ENCODE measurements at regions not wholly inside any gene's neighbourhood (a gene's known extent, or its start where the extent isn't known, plus 50 kb on each side); places are given as distances from the start of the nearest gene placed in this dataset.

DNA sequence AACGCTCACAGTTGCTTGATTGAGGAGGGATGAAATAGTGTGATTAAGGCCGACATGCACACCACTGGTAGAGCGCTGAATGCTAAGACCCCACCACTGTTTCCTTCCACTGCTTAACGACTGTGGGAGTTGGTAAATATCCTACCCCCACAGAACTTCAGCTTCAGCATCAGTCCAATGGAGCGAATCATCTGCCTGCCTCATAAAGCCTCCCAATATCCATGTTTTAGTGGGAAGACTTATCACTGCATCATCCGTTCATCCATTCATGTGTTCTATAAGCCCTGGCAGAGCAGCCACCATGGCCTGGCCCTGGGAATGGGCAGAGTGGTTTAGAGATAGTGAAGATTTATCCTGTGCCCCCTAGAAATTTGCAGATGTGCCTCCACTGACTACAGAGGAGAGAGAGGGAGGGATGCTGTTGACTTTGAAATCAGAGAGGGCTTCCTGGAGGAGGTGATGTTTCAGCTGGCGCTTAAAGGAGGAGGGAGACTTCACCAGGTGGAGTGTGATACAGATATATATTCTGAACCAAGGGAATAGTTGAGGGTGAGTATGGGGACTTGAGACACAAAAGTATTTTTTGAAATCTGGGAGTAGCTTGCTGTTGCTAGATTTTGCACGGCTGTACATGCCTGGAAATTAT, 71.9 kb upstream of the STX18 start:
- TF ChIP-seq, protein P1, sequence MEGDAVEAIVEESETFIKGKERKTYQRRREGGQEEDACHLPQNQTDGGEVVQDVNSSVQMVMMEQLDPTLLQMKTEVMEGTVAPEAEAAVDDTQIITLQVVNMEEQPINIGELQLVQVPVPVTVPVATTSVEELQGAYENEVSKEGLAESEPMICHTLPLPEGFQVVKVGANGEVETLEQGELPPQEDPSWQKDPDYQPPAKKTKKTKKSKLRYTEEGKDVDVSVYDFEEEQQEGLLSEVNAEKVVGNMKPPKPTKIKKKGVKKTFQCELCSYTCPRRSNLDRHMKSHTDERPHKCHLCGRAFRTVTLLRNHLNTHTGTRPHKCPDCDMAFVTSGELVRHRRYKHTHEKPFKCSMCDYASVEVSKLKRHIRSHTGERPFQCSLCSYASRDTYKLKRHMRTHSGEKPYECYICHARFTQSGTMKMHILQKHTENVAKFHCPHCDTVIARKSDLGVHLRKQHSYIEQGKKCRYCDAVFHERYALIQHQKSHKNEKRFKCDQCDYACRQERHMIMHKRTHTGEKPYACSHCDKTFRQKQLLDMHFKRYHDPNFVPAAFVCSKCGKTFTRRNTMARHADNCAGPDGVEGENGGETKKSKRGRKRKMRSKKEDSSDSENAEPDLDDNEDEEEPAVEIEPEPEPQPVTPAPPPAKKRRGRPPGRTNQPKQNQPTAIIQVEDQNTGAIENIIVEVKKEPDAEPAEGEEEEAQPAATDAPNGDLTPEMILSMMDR (IDR thresholded peaks at IDR 0.05; ENCODE audit: insufficient read depth, low read length, missing control alignments): no peak
- ChIA-PET CTCF (interaction anchor here (1.0 kb wide), 1 partner anchor 126 kb away, joined by 3 read pairs; no protein-coding TSS in a partner anchor), POLR2A (interaction anchor here (0.6 kb wide), 1 partner anchor 309 kb away, joined by 3 read pairs; no protein-coding TSS in a partner anchor)
- DNase-seq (ENCODE audit: low read depth, low spot score): no peak
- no peak overlapping the region for H3K4me3 ChIP-seq (ENCODE audit: low read depth, low read length)

DNA sequence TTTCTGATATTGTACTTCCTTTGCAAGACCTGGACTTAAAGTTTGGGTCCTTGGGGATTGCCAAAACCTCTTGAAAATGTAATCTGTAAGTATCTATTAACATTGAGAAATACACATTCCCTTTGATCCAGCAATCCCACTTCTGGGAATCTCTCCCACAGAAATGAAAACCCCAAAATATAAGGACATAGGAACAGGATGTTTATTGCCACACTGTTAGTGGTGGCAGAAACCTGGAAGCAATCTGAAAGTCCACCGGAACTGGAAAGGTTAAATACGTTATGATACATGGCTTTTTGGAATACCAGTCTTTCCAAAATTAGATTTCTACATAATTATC, 71.2 kb upstream of the STX18 start:
- ChIA-PET CTCF (no interaction called here), POLR2A (no interaction called here)
- H3K4me3 ChIP-seq (ENCODE audit: low read depth, low read length): no peak overlapping the region
- TF ChIP-seq, protein P1 (IDR thresholded peaks at IDR 0.05; ENCODE audit: insufficient read depth, low read length, missing control alignments): no peak
- no peak for DNase-seq (ENCODE audit: low read depth, low spot score)

DNA sequence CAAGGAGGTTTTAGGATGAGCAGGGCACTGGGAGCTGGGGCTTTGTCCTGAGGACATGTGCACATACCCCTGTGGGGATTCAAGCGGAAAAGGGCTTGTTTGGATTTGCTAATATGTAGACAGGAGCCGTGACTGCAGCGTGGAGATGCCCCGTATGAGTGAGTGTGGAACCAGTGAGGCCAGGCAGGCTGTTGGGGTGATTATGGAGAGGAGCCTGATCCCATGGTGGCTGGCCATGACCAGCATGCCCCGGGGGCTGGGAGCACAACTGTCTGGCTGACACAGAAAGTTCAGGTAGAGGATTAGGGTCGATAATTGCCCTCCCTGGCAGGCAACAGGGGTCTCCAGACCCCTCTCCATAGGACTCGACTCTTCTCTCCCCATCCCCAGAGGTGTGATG, 68.8 kb upstream of the STX18 start:
- ChIA-PET POLR2A (no interaction called here), CTCF (interaction anchor here (0.7 kb wide), 1 partner anchor 42 kb away, joined by 3 read pairs; no protein-coding TSS in a partner anchor)
- H3K4me3 ChIP-seq (ENCODE audit: low read depth, low read length): no peak overlapping the region
- no peak for DNase-seq (ENCODE audit: low read depth, low spot score)
- TF ChIP-seq, protein P1 (IDR thresholded peaks at IDR 0.05; ENCODE audit: insufficient read depth, low read length, missing control alignments): no peak

DNA sequence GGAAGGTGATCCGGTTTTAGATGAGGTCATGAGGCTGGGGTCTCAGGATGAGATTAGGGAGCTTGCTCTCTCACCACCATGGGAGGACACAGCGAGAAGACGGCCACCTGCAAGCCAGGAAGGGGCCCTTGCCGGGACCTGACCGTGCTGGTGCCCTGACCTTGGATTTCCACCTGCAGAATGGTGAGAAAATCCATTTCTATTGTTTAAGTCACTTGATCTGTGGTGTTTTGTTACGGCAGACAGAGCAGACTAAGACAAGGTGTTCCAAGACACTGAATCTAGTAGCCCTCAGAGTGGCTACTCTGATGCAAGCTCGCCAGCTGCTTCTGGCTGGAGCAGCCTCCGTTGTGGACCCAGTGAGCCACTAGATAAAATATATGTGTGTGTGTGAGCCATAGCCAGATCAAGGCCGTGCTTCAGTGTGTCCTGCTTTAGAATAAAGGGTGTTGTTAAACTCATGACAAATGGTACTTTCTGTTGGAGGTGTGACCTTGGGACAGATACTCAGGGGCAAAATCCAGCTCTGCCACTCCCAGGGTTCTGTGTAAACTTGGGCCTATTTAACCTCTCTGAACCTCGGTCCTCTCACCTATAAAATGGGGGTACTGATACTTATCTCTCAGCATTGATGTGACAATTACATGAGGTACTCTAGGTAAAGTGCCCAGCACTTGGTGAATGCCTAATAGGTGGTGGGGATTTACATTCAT, 67.9 kb upstream of the STX18 start:
- no peak overlapping the region for H3K4me3 ChIP-seq (ENCODE audit: low read depth, low read length)
- no peak for DNase-seq (ENCODE audit: low read depth, low spot score)
- TF ChIP-seq, protein P1 (IDR thresholded peaks at IDR 0.05; ENCODE audit: insufficient read depth, low read length, missing control alignments): no peak
- CTCF ChIA-PET: interaction anchor here (0.6 kb wide), 1 partner anchor 121 kb away, joined by 3 read pairs; no protein-coding TSS in a partner anchor
- POLR2A ChIA-PET: no interaction called here

DNA sequence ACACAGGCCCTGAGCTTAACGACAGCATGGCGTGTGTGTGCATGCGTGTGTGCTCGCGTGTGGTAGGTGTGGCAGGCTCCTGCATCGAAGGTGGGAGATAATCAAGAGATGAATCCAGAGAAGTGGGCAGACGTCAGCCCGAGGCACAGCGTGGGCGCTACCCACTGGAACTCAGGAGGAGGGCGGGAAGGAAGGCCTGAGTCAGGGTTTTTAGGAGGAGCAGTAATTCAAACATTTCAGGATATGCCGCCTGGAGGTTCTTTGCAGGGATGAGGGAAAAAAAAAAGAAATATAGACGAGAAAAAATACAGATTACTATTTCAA, 66.3 kb upstream of the STX18 start:
- CTCF ChIA-PET: no interaction called here
- POLR2A ChIA-PET: interaction anchor here (1.2 kb wide), 1 partner anchor 38 kb away, joined by 3 read pairs; no protein-coding TSS in a partner anchor
- no peak overlapping the region for H3K4me3 ChIP-seq (ENCODE audit: low read depth, low read length)
- TF ChIP-seq, protein P1 (IDR thresholded peaks at IDR 0.05; ENCODE audit: insufficient read depth, low read length, missing control alignments): no peak
- no peak for DNase-seq (ENCODE audit: low read depth, low spot score)

DNA sequence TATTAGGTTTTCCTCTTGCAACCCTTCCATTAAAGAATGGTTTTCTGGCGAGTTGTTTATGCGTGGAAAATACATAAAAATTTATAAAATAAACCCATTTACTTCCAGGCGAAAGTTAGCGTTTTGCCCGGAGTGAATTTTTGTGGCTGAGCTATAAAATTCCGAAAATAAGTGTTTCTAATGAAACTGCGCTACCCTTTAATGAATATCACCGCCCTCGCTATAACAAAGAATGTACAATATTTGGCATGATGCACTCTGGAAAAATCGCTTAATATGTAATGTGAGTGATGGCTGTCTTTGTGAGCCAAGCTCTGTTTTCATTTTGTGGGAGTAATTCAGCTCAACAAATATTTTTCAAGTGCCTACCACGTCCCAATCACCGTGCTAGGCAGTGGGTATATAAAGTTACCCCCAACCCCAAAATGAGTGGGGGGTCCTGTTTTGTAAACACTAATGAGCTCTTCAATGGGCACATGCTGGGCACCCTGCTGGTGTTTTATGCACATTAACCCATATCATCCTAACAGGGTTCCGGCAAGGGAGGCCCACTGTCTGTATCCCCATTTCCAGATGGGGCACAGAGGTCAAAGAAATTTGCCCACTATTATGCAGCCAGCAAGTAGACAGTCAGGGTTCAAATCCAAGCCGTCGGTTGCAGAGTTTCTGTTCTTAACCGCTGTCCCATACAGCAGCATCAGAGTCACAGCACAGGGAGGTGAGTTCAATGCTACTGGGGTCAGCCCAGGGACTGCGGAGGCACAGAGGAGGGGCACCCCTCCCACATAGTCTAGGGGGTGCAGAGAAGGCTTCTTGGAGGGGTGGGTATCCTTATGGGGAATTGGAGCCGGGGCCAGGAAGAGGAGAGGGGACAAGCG, 65.7 kb upstream of the STX18 start:
- no peak for DNase-seq (ENCODE audit: low read depth, low spot score)
- POLR2A ChIA-PET: interaction anchor here (1.2 kb wide), 1 partner anchor 38 kb away, joined by 3 read pairs; no protein-coding TSS in a partner anchor

More for the DNA sequence above, 65.7 kb upstream of the STX18 start:
- no peak overlapping the region for H3K4me3 ChIP-seq (ENCODE audit: low read depth, low read length)
- TF ChIP-seq, protein P1 (IDR thresholded peaks at IDR 0.05; ENCODE audit: insufficient read depth, low read length, missing control alignments): no peak
- CTCF ChIA-PET: no interaction called here
